ENCODE measurements at regions not wholly inside any gene's neighbourhood (a gene's known extent, or its start where the extent isn't known, plus 50 kb on each side); places are given as distances from the start of the nearest gene placed in this dataset.

DNA sequence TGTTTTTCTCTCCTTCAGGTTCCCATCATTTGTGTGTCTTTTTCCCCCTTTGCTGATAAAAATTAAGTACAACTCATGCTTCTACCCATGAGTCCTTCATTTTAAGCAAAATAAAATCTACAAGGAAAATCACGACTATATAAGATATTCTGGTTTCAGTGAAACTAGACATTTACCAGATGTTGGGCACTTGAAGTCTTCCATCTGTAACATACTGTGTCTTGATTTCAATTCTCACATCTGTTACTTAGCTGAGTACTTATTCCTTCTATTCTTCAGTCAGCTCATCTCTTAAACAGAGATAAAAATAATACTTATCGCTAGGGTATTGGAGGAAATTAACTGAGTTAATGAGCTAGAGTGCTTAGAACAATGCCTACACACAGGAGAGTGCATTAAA, 893.0 kb upstream of the SOX9 start:
- no peak for TF ChIP-seq CTCF (IDR thresholded peaks at IDR 0.05)
- TF ChIP-seq EZH2 (IDR thresholded peaks at IDR 0.05; ENCODE audit: borderline replicate concordance, insufficient read depth, low read depth, low read length, poor library complexity, severe bottlenecking) = no peak
- Histone ChIP-seq H3K9me3 (ENCODE audit: control extremely low read depth in 1 of 3, control insufficient read depth in 2 of 3, insufficient read depth in 1 of 3, low read length in 2 of 3) (no peaks in the 10 kb centered on the region), H4K20me1 (ENCODE audit: control insufficient read depth, insufficient read depth, low read length, poor library complexity, severe bottlenecking) (no peaks in the 10 kb centered on the region), H3K4me2 (replicated peaks; ENCODE audit: low read depth, low read length, poor library complexity, severe bottlenecking) (no peak overlapping the region), H3K27ac (ENCODE audit: low read length in 2 of 2) (no peak overlapping the region), H3K27me3 (replicated peaks in 1 of 4; ENCODE audit: control extremely low read depth in 1 of 4, control insufficient read depth in 3 of 4, insufficient read depth in 4 of 4, low read length in 3 of 4) (no peaks in the 10 kb centered on the region), H3K9ac (ENCODE audit: low read length) (no peak overlapping the region), H2AFZ (ENCODE audit: insufficient read depth, low read depth, low read length, poor library complexity, severe bottlenecking) (no peak overlapping the region), H3K36me3 (replicated peaks in 1 of 2; ENCODE audit: control extremely low read depth in 1 of 2, control insufficient read depth in 1 of 2, extremely low read depth in 1 of 2, insufficient read depth in 2 of 2, low read length in 1 of 2) (no peaks in the 10 kb centered on the region), H3K4me3 (ENCODE audit: control extremely low read depth in 1 of 5, extremely low read depth in 1 of 5, insufficient read depth in 1 of 5, low read depth in 2 of 5, low read length in 4 of 5) (no peak overlapping the region), H3K4me1 (ENCODE audit: control insufficient read depth in 2 of 2, insufficient read depth in 2 of 2, low read length in 2 of 2) (no peaks in the 10 kb centered on the region), H3K79me2 (ENCODE audit: control insufficient read depth, insufficient read depth, low read length) (no peaks in the 10 kb centered on the region)
- intact Hi-C loops (cut with micrococcal nuclease) = no loop called here
- no CpG with 5 or more reads among the region's 2 CpGs for WGBS (ENCODE audit: insufficient coverage)
- ChIA-PET CTCF (no interaction called here), POLR2A (no interaction called here)
- Mint-ChIP-seq H3K9me3 (ENCODE audit: insufficient read depth) (no peaks in the 10 kb centered on the region), H3K27me3 (no peaks in the 10 kb centered on the region), H3K4me3 (no peak overlapping the region), H3K27ac (no peak overlapping the region), H3K4me1 (no peaks in the 10 kb centered on the region)
- ATAC-seq (ENCODE audit: low read depth) (no peak), DNase-seq (no peak)

DNA sequence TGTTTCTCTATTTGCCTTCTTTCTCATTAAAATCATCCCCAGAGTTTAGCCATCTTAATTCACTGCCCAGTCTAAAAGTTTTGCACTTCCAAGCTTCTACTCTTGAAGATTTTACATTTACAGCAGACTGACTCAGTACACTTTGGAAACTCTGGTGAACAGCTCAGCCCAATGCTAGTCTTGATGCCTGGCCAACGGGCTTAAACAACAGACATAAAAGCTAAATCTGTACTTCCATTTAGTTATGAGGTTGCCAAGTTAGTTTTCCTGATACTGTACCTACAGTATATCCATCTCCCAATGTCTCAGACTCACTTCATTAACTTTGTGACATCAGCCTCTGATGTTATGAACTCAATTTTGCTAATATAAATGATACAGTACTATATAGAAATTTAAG, 891.8 kb upstream of the SOX9 start:
- no peak for TF ChIP-seq EZH2 (IDR thresholded peaks at IDR 0.05; ENCODE audit: borderline replicate concordance, insufficient read depth, low read depth, low read length, poor library complexity, severe bottlenecking)
- TF ChIP-seq CTCF (IDR thresholded peaks at IDR 0.05) = no peak
- ATAC-seq (ENCODE audit: low read depth) (no peak), DNase-seq (no peak)
- H3K4me3 ChIP-seq (ENCODE audit: control extremely low read depth in 1 of 5, extremely low read depth in 1 of 5, insufficient read depth in 1 of 5, low read depth in 2 of 5, low read length in 4 of 5) = no peak overlapping the region
- no peaks in the 10 kb centered on the region for H3K9me3 ChIP-seq (ENCODE audit: control extremely low read depth in 1 of 3, control insufficient read depth in 2 of 3, insufficient read depth in 1 of 3, low read length in 2 of 3)
- no peaks in the 10 kb centered on the region for H3K4me1 ChIP-seq (ENCODE audit: control insufficient read depth in 2 of 2, insufficient read depth in 2 of 2, low read length in 2 of 2)
- H3K4me2 ChIP-seq (replicated peaks; ENCODE audit: low read depth, low read length, poor library complexity, severe bottlenecking) = no peak overlapping the region
- H3K9ac ChIP-seq (ENCODE audit: low read length) = no peak overlapping the region
- H3K27me3 ChIP-seq (replicated peaks in 1 of 4; ENCODE audit: control extremely low read depth in 1 of 4, control insufficient read depth in 3 of 4, insufficient read depth in 4 of 4, low read length in 3 of 4) = no peaks in the 10 kb centered on the region
- H3K79me2 ChIP-seq (ENCODE audit: control insufficient read depth, insufficient read depth, low read length) = no peaks in the 10 kb centered on the region
- ChIA-PET CTCF (no interaction called here), POLR2A (no interaction called here)
- H4K20me1 ChIP-seq (ENCODE audit: control insufficient read depth, insufficient read depth, low read length, poor library complexity, severe bottlenecking) = no peaks in the 10 kb centered on the region
- Mint-ChIP-seq H3K4me3 (no peak overlapping the region), H3K9me3 (ENCODE audit: insufficient read depth) (no peaks in the 10 kb centered on the region), H3K27me3 (no peaks in the 10 kb centered on the region), H3K27ac (no peak overlapping the region), H3K4me1 (no peaks in the 10 kb centered on the region)
- 100% methylated on average over 1 of the region's 1 CpG for WGBS (ENCODE audit: insufficient coverage)
- intact Hi-C loops (cut with micrococcal nuclease) = no loop called here
- H2AFZ ChIP-seq (ENCODE audit: insufficient read depth, low read depth, low read length, poor library complexity, severe bottlenecking) = no peak overlapping the region
- no peak overlapping the region for H3K27ac ChIP-seq (ENCODE audit: low read length in 2 of 2)
- no peaks in the 10 kb centered on the region for H3K36me3 ChIP-seq (replicated peaks in 1 of 2; ENCODE audit: control extremely low read depth in 1 of 2, control insufficient read depth in 1 of 2, extremely low read depth in 1 of 2, insufficient read depth in 2 of 2, low read length in 1 of 2)

Data from B cell (primary cell).